GM12892 (cell line): ENCODE measurements at regions not wholly inside any gene's neighbourhood (a gene's known extent, or its start where the extent isn't known, plus 50 kb on each side); places are given as distances from the start of the nearest gene placed in this dataset.

ENCODE experiments used
- POLR2A ChIP-seq: IDR thresholded peaks from 2 replicates; pipeline ENCODE4 v1.6.1; 2011; ENCODE audit warnings: low read depth, low read length, control low read depth
- POLR2AphosphoS5 ChIP-seq: IDR thresholded peaks from 2 replicates; pipeline ENCODE4 v1.6.1; 2011; ENCODE audit warnings: low read depth, low read length, control low read depth

GRCh38 chr16:64455275-64455674, 666.6 kb downstream of the CDH11 start:
- TF ChIP-seq POLR2AphosphoS5 = no peak
- no peak for TF ChIP-seq POLR2A
